Dedifferentiated amniotic fluid mesenchymal stem cell (primary cell): ENCODE measurements at regions not wholly inside any gene's neighbourhood (a gene's known extent, or its start where the extent isn't known, plus 50 kb on each side); places are given as distances from the start of the nearest gene placed in this dataset.
A peak's percentile ranks its signal among the peaks of the same experiment; 100 is the strongest.
"Not testable (repeated sequence)": the region's sequence is repeated elsewhere in the genome, so short reads cannot be mapped to it uniquely, and the experiment has no call there.

Experiments
- DNase-seq: peaks from one replicate; pipeline ENCODE4 v3.0.0-alpha.2; 2016; ENCODE audit errors: extremely low spot score

- DNase-seq: peak; percentile 18
Observed at GRCh38 chr1:208942394-208943130, 641.0 kb upstream of the CAMK1G start.

GRCh38 chr1:208943291-208943690 is 640.2 kb upstream of the CAMK1G start:
- DNase-seq: no peak

- DNase-seq: no peak
Observed at GRCh38 chr1:208944981-208945451, 638.5 kb upstream of the CAMK1G start.

- DNase-seq: no peak
Observed at GRCh38 chr1:208950206-208950605, 633.3 kb upstream of the CAMK1G start.

- no peak for DNase-seq
Observed at GRCh38 chr1:208951026-208951525, 632.4 kb upstream of the CAMK1G start.

- no peak for DNase-seq
Observed at GRCh38 chr1:208951908-208952307, 631.6 kb upstream of the CAMK1G start.

GRCh38 chr1:208962867-208963266 is 620.6 kb upstream of the CAMK1G start:
- DNase-seq: no peak

- no peak for DNase-seq
Observed at GRCh38 chr1:208965351-208965750, 618.2 kb upstream of the CAMK1G start.

GRCh38 chr1:208967334-208967733 is 616.2 kb upstream of the CAMK1G start:
- no peak for DNase-seq

- DNase-seq: no peak
Observed at GRCh38 chr1:208974717-208975116, 608.8 kb upstream of the CAMK1G start.

GRCh38 chr1:208975456-208975855 is 608.1 kb upstream of the CAMK1G start:
- DNase-seq: no peak

GRCh38 chr1:208977012-208977411 is 606.5 kb upstream of the CAMK1G start:
- no peak for DNase-seq

- no peak for DNase-seq
Observed at GRCh38 chr1:208977638-208978256, 605.8 kb upstream of the CAMK1G start.

GRCh38 chr1:208979776-208980175 is 603.7 kb upstream of the CAMK1G start:
- DNase-seq: no peak

GRCh38 chr1:208980605-208981004 is 602.9 kb upstream of the CAMK1G start:
- no peak for DNase-seq

GRCh38 chr1:208985231-208985630 is 598.3 kb upstream of the CAMK1G start:
- no peak for DNase-seq

- DNase-seq: peak; percentile 57
Observed at GRCh38 chr1:208988811-208989222, 594.7 kb upstream of the CAMK1G start.

GRCh38 chr1:208990456-208990855 is 593.1 kb upstream of the CAMK1G start:
- DNase-seq: no peak

- DNase-seq: not testable (repeated sequence)
Observed at GRCh38 chr1:208997053-208997452, 586.5 kb upstream of the CAMK1G start.

GRCh38 chr1:208997726-208998312 is 585.7 kb upstream of the CAMK1G start:
- DNase-seq: no peak

- DNase-seq: no peak
Observed at GRCh38 chr1:209008586-209008985, 574.9 kb upstream of the CAMK1G start.

- no peak for DNase-seq
Observed at GRCh38 chr1:209010475-209011230, 572.9 kb upstream of the CAMK1G start.
